Mesothelial cell of epicardium (in vitro differentiated cells): ENCODE measurements at regions not wholly inside any gene's neighbourhood (a gene's known extent, or its start where the extent isn't known, plus 50 kb on each side); places are given as distances from the start of the nearest gene placed in this dataset.

Experiments used
- DNase-seq, 2 experiments: peaks; one replicate each; pipeline ENCODE4 v3.0.0; 2021; ENCODE audit warnings: low spot score in 2 of 2; ENCODE audit not compliant: unreplicated experiment in 2 of 2
- H3K27ac Mint-ChIP-seq: 2 replicates; pipeline ENCODE4 v1.8.0; 2021; ENCODE audit warnings: mixed read lengths
- H3K27me3 Mint-ChIP-seq: 2 replicates; pipeline ENCODE4 v1.8.0; 2021; ENCODE audit warnings: low read depth, mixed read lengths
- H3K36me3 Mint-ChIP-seq: 2 replicates; pipeline ENCODE4 v1.8.0; 2021; ENCODE audit warnings: mixed read lengths
- H3K4me1 Mint-ChIP-seq: 2 replicates; pipeline ENCODE4 v1.8.0; 2021; ENCODE audit warnings: mixed read lengths
- H3K4me3 Mint-ChIP-seq: 2 replicates; pipeline ENCODE4 v1.8.0; 2021; ENCODE audit warnings: mild to moderate bottlenecking, moderate library complexity, mixed read lengths
- H3K9me3 Mint-ChIP-seq: 2 replicates; pipeline ENCODE4 v1.8.0; 2021; ENCODE audit warnings: mixed read lengths
- TF ChIP-seq, protein P1 (sequence below): fragments of 200-600 bp; sonication (generic); IDR thresholded peaks from one replicate; pipeline ENCODE4 v1.5.0; 2021; ENCODE audit warnings: antibody characterized with exemption; ENCODE audit not compliant: unreplicated experiment

DNA sequence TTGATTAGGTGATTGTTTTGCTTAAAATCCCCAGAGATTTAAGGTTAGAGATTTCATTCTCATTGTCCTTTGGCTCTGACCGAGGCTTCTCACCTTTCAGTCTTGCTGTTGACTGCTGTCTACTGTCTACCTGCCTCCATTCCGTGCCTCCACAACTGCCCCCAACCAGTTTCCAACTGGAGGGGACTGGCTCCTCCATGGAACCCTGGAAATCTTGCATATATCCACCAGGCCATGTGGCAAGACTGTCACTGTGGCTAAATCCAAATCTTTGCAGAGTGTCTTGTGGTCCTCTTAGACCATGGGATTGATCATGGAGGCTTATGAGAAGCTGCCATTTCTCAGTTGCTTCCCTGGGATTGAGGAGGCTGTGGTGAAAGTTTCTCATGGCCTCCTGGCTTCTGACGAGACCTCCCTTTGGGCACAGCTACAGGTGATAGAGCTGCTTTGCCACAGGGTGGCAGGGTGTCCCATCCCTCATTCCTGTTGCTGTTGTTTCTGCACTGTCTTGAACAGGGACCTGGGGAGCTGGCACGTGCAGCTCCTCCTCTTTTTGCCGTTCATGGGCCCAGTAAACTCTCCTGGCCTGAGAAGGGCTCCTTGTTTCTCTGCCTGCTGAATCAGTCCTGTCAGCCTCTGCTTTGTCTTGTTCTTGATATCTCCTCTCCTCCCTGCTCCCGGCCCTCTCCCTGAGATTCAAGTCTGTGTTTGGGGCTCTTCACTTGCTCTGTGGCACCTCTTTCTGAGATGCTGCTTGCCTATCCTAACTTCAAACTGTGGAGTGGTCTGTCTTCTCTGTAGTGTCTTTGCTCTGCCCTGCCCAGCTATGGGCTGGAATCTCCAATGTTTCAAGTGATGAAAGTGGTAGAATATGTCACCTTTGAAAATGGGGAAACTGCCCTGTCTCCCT lies 63.6 kb upstream of the IGFBP3 start:
- TF ChIP-seq, protein P1, sequence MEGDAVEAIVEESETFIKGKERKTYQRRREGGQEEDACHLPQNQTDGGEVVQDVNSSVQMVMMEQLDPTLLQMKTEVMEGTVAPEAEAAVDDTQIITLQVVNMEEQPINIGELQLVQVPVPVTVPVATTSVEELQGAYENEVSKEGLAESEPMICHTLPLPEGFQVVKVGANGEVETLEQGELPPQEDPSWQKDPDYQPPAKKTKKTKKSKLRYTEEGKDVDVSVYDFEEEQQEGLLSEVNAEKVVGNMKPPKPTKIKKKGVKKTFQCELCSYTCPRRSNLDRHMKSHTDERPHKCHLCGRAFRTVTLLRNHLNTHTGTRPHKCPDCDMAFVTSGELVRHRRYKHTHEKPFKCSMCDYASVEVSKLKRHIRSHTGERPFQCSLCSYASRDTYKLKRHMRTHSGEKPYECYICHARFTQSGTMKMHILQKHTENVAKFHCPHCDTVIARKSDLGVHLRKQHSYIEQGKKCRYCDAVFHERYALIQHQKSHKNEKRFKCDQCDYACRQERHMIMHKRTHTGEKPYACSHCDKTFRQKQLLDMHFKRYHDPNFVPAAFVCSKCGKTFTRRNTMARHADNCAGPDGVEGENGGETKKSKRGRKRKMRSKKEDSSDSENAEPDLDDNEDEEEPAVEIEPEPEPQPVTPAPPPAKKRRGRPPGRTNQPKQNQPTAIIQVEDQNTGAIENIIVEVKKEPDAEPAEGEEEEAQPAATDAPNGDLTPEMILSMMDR = no peak
- no peak overlapping the region for H3K4me3 Mint-ChIP-seq
- H3K4me1 Mint-ChIP-seq = peaks cover 2% of the 10 kb centered on the region
- H3K27me3 Mint-ChIP-seq = no peaks in the 10 kb centered on the region
- H3K9me3 Mint-ChIP-seq = peaks cover 4% of the 10 kb centered on the region
- no peaks in the 10 kb centered on the region for H3K36me3 Mint-ChIP-seq
- DNase-seq = no peak
- H3K27ac Mint-ChIP-seq = no peak overlapping the region

DNA sequence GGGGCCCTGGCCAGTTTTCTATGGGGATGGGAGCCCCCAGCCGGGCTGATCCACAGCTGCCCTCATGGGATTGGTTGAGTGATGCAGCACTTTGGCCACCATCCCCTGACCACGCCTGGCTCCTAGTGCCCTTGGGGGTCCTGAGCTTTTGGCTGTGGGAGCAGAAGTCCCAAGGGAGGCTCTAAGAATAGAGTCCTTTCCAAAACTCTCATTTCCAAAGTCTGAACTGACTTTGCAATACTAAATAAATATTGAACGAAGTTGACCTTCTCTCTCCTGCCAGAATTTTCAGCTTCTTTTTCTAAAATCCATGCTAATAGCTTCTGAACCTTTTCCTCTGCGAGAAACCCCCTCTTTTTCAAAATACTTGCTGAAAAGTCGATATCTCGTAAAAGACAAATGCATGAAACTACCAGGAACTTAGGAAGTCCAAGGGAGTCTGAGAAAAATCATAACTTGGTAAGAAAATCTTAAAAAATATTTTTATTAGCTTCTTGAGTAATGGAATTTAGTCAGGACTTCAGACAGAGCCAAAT lies 62.7 kb upstream of the IGFBP3 start:
- peak overlapping the region; percentile 56 for H3K27ac Mint-ChIP-seq
- TF ChIP-seq, protein P1 = no peak
- peaks cover 4% of the 10 kb centered on the region for H3K9me3 Mint-ChIP-seq
- no peaks in the 10 kb centered on the region for H3K36me3 Mint-ChIP-seq
- no peak overlapping the region for H3K4me3 Mint-ChIP-seq
- DNase-seq = no peak
- peaks cover 11% of the 10 kb centered on the region for H3K4me1 Mint-ChIP-seq
- no peaks in the 10 kb centered on the region for H3K27me3 Mint-ChIP-seq

- Mint-ChIP-seq H3K4me3 (no peak overlapping the region), H3K4me1 (peaks cover 17% of the 10 kb centered on the region), H3K27ac (no peak overlapping the region), H3K9me3 (peaks cover 4% of the 10 kb centered on the region), H3K36me3 (no peaks in the 10 kb centered on the region), H3K27me3 (no peaks in the 10 kb centered on the region)
- TF ChIP-seq, protein P1 = no peak
- no peak for DNase-seq
These were observed 62.0 kb upstream of the IGFBP3 start for GRCh38 chr7:45982907-45983719.

DNA sequence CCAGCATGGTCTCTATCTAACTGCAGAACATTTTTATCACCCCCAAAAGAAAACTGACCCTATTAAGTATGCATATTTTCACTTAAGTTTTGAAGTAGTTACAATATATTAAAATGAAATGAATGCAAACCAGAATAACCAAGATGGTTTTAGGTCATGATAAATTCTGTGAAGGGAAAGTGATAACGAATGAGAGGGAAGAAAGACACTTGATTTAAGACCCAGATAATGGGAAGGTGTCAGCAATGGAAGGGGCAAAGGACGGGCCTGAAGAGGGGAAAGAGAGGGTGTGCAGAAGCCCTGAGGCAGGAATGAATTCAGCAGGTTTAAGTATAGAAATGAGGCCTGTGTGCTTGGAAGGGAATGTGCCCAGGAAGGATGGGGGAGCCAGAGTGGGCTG lies 61.1 kb upstream of the IGFBP3 start:
- no peak overlapping the region for H3K27ac Mint-ChIP-seq
- no peak for DNase-seq
- no peaks in the 10 kb centered on the region for H3K36me3 Mint-ChIP-seq
- no peaks in the 10 kb centered on the region for H3K27me3 Mint-ChIP-seq
- TF ChIP-seq, protein P1 = no peak
- no peak overlapping the region for H3K4me3 Mint-ChIP-seq
- peaks cover 4% of the 10 kb centered on the region for H3K9me3 Mint-ChIP-seq
- H3K4me1 Mint-ChIP-seq = peaks cover 26% of the 10 kb centered on the region

DNA sequence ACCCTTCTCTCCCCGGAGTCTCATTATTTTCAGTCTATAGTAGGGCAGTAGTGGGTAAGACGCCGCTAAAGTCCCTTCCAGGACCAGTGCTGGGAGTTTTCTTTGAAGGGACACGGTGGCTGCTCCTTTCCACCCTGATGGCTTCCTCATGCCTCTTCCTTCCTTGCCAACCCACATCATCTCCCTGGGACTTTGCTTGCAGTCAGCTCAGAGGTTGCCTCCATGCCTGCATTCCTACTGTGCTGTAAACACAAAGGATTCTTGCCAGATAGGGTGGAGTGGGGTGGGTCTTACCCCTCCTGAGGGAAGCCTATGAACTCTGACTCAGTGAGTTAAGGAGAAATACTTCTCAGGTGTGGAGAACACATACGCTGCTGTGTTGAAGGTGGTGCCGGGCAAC lies 59.9 kb upstream of the IGFBP3 start:
- Mint-ChIP-seq H3K27ac (no peak overlapping the region), H3K9me3 (peaks cover 4% of the 10 kb centered on the region), H3K36me3 (no peaks in the 10 kb centered on the region), H3K4me1 (peaks cover 26% of the 10 kb centered on the region), H3K4me3 (no peak overlapping the region), H3K27me3 (no peaks in the 10 kb centered on the region)
- TF ChIP-seq, protein P1 = no peak
- no peak for DNase-seq
